ENCODE measurements at regions not wholly inside any gene's neighbourhood (a gene's known extent, or its start where the extent isn't known, plus 50 kb on each side); places are given as distances from the start of the nearest gene placed in this dataset.

DNA sequence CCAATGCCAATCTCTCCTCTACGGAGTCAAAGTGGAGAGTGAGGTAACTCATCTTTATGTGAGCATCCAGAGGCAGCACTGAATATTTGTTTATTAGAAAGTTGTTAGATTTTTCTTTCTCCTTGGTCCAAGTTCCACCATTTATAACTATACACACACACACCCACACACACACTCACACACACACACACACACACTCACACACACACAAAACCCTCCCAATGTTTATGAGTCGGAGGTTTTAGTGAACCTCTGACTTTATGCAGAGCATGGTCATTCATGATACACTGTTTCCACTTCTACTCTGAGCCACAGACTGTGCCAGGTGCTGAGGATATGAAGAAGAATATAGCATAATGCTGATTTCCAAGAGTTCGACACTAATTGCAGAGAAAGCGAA lies 132.9 kb upstream of the CCDC68 start:
- TF ChIP-seq POLR2AphosphoS5 (IDR thresholded peaks at IDR 0.05) = no peak
- TF ChIP-seq POLR2A (IDR thresholded peaks at IDR 0.05; ENCODE audit: low read depth) = no peak

Data from esophagus muscularis mucosa (tissue), 2 donors.